ENCODE measurements at regions not wholly inside any gene's neighbourhood (a gene's known extent, or its start where the extent isn't known, plus 50 kb on each side); places are given as distances from the start of the nearest gene placed in this dataset.

DNA sequence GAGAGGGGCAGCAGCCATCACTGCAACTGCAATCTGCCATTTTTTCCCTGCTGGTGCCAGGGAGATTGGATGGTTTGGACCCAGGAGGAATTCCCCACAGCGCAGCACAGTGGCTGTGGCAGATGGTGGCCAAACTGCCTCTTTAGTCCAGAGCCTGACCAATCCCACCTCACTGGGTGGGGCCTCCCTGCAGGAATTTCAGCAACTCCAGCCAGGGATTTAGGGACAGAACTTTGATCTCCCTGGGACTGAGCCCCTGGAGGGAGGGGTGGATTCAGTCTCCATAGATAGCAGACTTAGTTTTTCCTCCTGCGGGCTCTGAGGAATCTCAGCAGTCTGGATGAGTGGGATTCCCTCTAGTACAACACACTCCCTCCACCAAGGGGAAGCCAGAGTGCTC is 179.7 kb upstream of the WDR11 start:
- Histone ChIP-seq H3K27ac (ENCODE audit: extremely low read length, insufficient read depth, low read length) (no peak overlapping the region), H3K27me3 (ENCODE audit: control insufficient read depth in 1 of 2, insufficient read depth in 2 of 2, low read length in 2 of 2) (peaks cover 0 to 6% of the 10 kb centered on the region in 2 experiments; a peak in 1 of 5 replicates), H3K9ac (ENCODE audit: insufficient read depth, low read depth, low read length) (no peak overlapping the region), H3K9me3 (ENCODE audit: low read length) (no peaks in the 10 kb centered on the region), H2AFZ (ENCODE audit: low read length) (no peak overlapping the region), H3K36me3 (replicated peaks in 1 of 2; ENCODE audit: control insufficient read depth in 1 of 2, insufficient read depth in 2 of 2, low read length in 2 of 2) (no peaks in the 10 kb centered on the region), H4K20me1 (ENCODE audit: insufficient read depth, low read length) (no peaks in the 10 kb centered on the region), H3K4me2 (ENCODE audit: low read depth, low read length) (no peak overlapping the region), H3K79me2 (ENCODE audit: insufficient read depth, low read length) (no peaks in the 10 kb centered on the region), H3K4me1 (ENCODE audit: insufficient read depth, low read length) (no peaks in the 10 kb centered on the region), H3K4me3 (replicated peaks in 1 of 3; ENCODE audit: insufficient read depth in 1 of 3, low read depth in 2 of 3, low read length in 3 of 3) (no peak overlapping the region)
- in situ Hi-C loops (cut with HindIII; ENCODE audit: extremely low pct_ligation_motif_present, low pct_unique_long_range_greater_than_20kb) (no loop called here), intact Hi-C loops (cut with micrococcal nuclease; ENCODE audit: unreplicated experiment) (no loop called here)
- ATAC-seq: no peak
- ChIA-PET POLR2A (no interaction called here), CTCF (ENCODE audit: low intra/inter-chr PET ratio, low total read pairs) (no interaction called here)
- BruUV-seq (replicated peaks): no TSS peak
- WGBS (ENCODE audit: low lambda C conversion rate): no CpG with 5 or more reads among the region's 2 CpGs
- FAIRE-seq: no peak
- DNase-seq (ENCODE audit: low spot score): no peak
- TF ChIP-seq, protein P1, sequence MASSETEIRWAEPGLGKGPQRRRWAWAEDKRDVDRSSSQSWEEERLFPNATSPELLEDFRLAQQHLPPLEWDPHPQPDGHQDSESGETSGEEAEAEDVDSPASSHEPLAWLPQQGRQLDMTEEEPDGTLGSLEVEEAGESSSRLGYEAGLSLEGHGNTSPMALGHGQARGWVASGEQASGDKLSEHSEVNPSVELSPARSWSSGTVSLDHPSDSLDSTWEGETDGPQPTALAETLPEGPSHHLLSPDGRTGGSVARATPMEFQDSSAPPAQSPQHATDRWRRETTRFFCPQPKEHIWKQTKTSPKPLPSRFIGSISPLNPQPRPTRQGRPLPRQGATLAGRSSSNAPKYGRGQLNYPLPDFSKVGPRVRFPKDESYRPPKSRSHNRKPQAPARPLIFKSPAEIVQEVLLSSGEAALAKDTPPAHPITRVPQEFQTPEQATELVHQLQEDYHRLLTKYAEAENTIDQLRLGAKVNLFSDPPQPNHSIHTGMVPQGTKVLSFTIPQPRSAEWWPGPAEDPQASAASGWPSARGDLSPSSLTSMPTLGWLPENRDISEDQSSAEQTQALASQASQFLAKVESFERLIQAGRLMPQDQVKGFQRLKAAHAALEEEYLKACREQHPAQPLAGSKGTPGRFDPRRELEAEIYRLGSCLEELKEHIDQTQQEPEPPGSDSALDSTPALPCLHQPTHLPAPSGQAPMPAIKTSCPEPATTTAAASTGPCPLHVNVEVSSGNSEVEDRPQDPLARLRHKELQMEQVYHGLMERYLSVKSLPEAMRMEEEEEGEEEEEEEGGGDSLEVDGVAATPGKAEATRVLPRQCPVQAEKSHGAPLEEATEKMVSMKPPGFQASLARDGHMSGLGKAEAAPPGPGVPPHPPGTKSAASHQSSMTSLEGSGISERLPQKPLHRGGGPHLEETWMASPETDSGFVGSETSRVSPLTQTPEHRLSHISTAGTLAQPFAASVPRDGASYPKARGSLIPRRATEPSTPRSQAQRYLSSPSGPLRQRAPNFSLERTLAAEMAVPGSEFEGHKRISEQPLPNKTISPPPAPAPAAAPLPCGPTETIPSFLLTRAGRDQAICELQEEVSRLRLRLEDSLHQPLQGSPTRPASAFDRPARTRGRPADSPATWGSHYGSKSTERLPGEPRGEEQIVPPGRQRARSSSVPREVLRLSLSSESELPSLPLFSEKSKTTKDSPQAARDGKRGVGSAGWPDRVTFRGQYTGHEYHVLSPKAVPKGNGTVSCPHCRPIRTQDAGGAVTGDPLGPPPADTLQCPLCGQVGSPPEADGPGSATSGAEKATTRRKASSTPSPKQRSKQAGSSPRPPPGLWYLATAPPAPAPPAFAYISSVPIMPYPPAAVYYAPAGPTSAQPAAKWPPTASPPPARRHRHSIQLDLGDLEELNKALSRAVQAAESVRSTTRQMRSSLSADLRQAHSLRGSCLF (CRISPR knock-in tag; IDR thresholded peaks at IDR 0.05; ENCODE audit: borderline replicate concordance): no peak
- TF ChIP-seq, protein P2, sequence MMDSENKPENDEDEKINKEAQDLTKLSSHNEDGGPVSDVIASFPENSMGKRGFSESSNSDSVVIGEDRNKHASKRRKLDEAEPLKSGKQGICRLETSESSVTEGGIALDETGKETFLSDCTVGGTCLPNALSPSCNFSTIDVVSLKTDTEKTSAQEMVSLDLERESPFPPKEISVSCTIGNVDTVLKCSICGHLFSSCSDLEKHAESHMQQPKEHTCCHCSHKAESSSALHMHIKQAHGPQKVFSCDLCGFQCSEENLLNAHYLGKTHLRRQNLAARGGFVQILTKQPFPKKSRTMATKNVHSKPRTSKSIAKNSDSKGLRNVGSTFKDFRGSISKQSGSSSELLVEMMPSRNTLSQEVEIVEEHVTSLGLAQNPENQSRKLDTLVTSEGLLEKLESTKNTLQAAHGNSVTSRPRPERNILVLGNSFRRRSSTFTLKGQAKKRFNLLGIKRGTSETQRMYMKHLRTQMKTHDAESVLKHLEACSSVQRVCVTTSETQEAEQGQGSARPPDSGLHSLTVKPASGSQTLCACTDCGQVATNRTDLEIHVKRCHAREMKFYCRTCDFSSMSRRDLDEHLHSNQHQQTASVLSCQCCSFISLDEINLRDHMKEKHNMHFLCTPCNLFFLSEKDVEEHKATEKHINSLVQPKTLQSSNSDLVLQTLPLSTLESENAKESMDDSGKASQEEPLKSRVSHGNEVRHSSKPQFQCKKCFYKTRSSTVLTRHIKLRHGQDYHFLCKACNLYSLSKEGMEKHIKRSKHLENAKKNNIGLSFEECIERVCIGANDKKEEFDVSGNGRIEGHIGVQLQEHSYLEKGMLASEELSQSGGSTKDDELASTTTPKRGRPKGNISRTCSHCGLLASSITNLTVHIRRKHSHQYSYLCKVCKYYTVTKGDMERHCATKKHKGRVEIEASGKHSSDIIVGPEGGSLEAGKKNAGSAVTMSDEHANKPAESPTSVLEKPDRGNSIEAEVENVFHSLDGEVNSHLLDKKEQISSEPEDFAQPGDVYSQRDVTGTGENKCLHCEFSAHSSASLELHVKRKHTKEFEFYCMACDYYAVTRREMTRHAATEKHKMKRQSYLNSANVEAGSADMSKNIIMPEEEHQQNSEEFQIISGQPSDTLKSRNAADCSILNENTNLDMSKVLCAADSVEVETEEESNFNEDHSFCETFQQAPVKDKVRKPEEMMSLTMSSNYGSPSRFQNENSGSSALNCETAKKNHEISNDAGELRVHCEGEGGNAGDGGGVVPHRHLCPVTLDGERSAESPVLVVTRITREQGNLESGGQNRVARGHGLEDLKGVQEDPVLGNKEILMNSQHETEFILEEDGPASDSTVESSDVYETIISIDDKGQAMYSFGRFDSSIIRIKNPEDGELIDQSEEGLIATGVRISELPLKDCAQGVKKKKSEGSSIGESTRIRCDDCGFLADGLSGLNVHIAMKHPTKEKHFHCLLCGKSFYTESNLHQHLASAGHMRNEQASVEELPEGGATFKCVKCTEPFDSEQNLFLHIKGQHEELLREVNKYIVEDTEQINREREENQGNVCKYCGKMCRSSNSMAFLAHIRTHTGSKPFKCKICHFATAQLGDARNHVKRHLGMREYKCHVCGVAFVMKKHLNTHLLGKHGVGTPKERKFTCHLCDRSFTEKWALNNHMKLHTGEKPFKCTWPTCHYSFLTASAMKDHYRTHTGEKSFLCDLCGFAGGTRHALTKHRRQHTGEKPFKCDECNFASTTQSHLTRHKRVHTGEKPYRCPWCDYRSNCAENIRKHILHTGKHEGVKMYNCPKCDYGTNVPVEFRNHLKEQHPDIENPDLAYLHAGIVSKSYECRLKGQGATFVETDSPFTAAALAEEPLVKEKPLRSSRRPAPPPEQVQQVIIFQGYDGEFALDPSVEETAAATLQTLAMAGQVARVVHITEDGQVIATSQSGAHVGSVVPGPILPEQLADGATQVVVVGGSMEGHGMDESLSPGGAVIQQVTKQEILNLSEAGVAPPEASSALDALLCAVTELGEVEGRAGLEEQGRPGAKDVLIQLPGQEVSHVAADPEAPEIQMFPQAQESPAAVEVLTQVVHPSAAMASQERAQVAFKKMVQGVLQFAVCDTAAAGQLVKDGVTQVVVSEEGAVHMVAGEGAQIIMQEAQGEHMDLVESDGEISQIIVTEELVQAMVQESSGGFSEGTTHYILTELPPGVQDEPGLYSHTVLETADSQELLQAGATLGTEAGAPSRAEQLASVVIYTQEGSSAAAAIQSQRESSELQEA (CRISPR knock-in tag; IDR thresholded peaks at IDR 0.05; ENCODE audit: not compliant biosample characterization): no peak
- TF ChIP-seq TBX3 (IDR thresholded peaks at IDR 0.05; ENCODE audit: borderline replicate concordance): no peak
- TF ChIP-seq MTF2 (CRISPR knock-in tag; IDR thresholded peaks at IDR 0.05; ENCODE audit: borderline replicate concordance): no peak
- TF ChIP-seq ZNF354B (CRISPR knock-in tag; IDR thresholded peaks at IDR 0.05): no peak
- TF ChIP-seq SCMH1 (CRISPR knock-in tag; IDR thresholded peaks at IDR 0.05; ENCODE audit: borderline replicate concordance): no peak
- TF ChIP-seq NFKBIZ (CRISPR knock-in tag; IDR thresholded peaks at IDR 0.05): no peak
- TF ChIP-seq, protein P3, sequence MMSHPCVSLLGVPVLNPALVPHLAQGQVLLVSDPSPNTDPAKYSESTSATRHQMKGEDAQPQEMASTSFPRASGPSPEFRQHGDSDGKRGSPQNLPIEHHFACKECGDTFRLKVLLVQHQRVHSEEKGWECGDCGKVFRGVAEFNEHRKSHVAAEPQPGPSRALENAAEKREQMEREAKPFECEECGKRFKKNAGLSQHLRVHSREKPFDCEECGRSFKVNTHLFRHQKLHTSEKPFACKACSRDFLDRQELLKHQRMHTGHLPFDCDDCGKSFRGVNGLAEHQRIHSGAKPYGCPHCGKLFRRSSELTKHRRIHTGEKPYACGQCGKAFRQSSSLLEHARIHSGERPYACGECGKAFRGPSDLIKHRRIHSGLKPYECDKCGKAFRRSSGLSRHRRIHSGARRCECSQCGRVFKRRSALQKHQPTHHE (CRISPR knock-in tag; IDR thresholded peaks at IDR 0.05; ENCODE audit: borderline replicate concordance): no peak
- TF ChIP-seq ZNF577 (CRISPR knock-in tag; IDR thresholded peaks at IDR 0.05; ENCODE audit: borderline replicate concordance, low read depth): no peak
- TF ChIP-seq RARA (CRISPR knock-in tag; IDR thresholded peaks at IDR 0.05): no peak
- no peak for TF ChIP-seq ZNF672 (CRISPR knock-in tag; IDR thresholded peaks at IDR 0.05)
